ENCODE measurements at regions not wholly inside any gene's neighbourhood (a gene's known extent, or its start where the extent isn't known, plus 50 kb on each side); places are given as distances from the start of the nearest gene placed in this dataset.

GRCh38 chr5:91884036-91884435 lies 500.9 kb upstream of the ARRDC3 start:
- no peak for DNase-seq

GRCh38 chr5:91875196-91875779 lies 492.2 kb upstream of the ARRDC3 start:
- DNase-seq, result no peak

GRCh38 chr5:91867799-91868198 lies 484.7 kb upstream of the ARRDC3 start:
- no peak for DNase-seq

- no peak for DNase-seq
Observed at GRCh38 chr5:91865915-91866314, 482.8 kb upstream of the ARRDC3 start.

- no peak for DNase-seq
Observed at GRCh38 chr5:91864962-91865361, 481.8 kb upstream of the ARRDC3 start.

GRCh38 chr5:91851670-91852069 lies 468.6 kb upstream of the ARRDC3 start:
- DNase-seq, result no peak

GRCh38 chr5:91850031-91850430 lies 466.9 kb upstream of the ARRDC3 start:
- DNase-seq, result no peak

GRCh38 chr5:91849069-91849468 lies 466.0 kb upstream of the ARRDC3 start:
- DNase-seq, result no peak

- no peak for DNase-seq
Observed at GRCh38 chr5:91848453-91848852, 465.3 kb upstream of the ARRDC3 start.

GRCh38 chr5:91841423-91841822 lies 458.3 kb upstream of the ARRDC3 start:
- DNase-seq, result no peak

- DNase-seq, result no peak
Observed at GRCh38 chr5:91840412-91840811, 457.3 kb upstream of the ARRDC3 start.

GRCh38 chr5:91839721-91840120 lies 456.6 kb upstream of the ARRDC3 start:
- DNase-seq, result no peak

- no peak for DNase-seq
Observed at GRCh38 chr5:91839233-91839632, 456.1 kb upstream of the ARRDC3 start.

- no peak for DNase-seq
Observed at GRCh38 chr5:91830361-91830953, 447.3 kb upstream of the ARRDC3 start.

- no peak for DNase-seq
Observed at GRCh38 chr5:91825618-91826017, 442.5 kb upstream of the ARRDC3 start.

- no peak for DNase-seq
Observed at GRCh38 chr5:91824406-91824805, 441.3 kb upstream of the ARRDC3 start.

GRCh38 chr5:91820874-91821273 lies 437.8 kb upstream of the ARRDC3 start:
- DNase-seq, result no peak

- no peak for DNase-seq
Observed at GRCh38 chr5:91816681-91817080, 433.6 kb upstream of the ARRDC3 start.

- DNase-seq, result no peak
Observed at GRCh38 chr5:91797576-91797975, 414.5 kb upstream of the ARRDC3 start.

- DNase-seq, result no peak
Observed at GRCh38 chr5:91794856-91795548, 411.9 kb upstream of the ARRDC3 start.

GRCh38 chr5:91794455-91794854 lies 411.3 kb upstream of the ARRDC3 start:
- DNase-seq, result no peak

- DNase-seq, result no peak
Observed at GRCh38 chr5:91787718-91788117, 404.6 kb upstream of the ARRDC3 start.

- no peak for DNase-seq
Observed at GRCh38 chr5:91777671-91778070, 394.6 kb upstream of the ARRDC3 start.

GRCh38 chr5:91776249-91776648 lies 393.1 kb upstream of the ARRDC3 start:
- no peak for DNase-seq

- DNase-seq, result no peak
Observed at GRCh38 chr5:91770400-91770799, 387.3 kb upstream of the ARRDC3 start.

Measured in central memory CD4-positive, alpha-beta T cell (primary cell).